ENCODE measurements at regions not wholly inside any gene's neighbourhood (a gene's known extent, or its start where the extent isn't known, plus 50 kb on each side); places are given as distances from the start of the nearest gene placed in this dataset.

GRCh38 chr5:2895876-2896275 is 144.4 kb upstream of the IRX2 start:
- Histone ChIP-seq H3K27me3 (ENCODE audit: control insufficient read depth in 3 of 3, insufficient read depth in 3 of 3, low read length in 3 of 3) (no peaks in the 10 kb centered on the region), H3K4me3 (ENCODE audit: low read depth in 1 of 3, low read length in 3 of 3) (no peak overlapping the region), H3K9me3 (ENCODE audit: control insufficient read depth in 2 of 2, insufficient read depth in 1 of 2, low read depth in 1 of 2, low read length in 1 of 2) (no peaks in the 10 kb centered on the region), H3K27ac (ENCODE audit: low read depth in 1 of 3, low read length in 2 of 3) (no peak overlapping the region), H3K36me3 (ENCODE audit: control insufficient read depth in 3 of 3, insufficient read depth in 2 of 3, low read depth in 1 of 3, low read length in 3 of 3) (no peaks in the 10 kb centered on the region), H3K4me1 (ENCODE audit: control insufficient read depth in 3 of 3, insufficient read depth in 2 of 3, low read depth in 1 of 3, low read length in 2 of 3) (no peaks in the 10 kb centered on the region)
- 80 to 88% (median 83%) methylated on average over 4 to 6 of the region's 6 CpGs for WGBS, 3 donors
- no peak for FAIRE-seq
- DNase-seq, result no peak

- Histone ChIP-seq H3K4me1 (ENCODE audit: control insufficient read depth in 3 of 3, insufficient read depth in 2 of 3, low read depth in 1 of 3, low read length in 2 of 3) (no peaks in the 10 kb centered on the region), H3K27me3 (ENCODE audit: control insufficient read depth in 3 of 3, insufficient read depth in 3 of 3, low read length in 3 of 3) (no peaks in the 10 kb centered on the region), H3K9me3 (ENCODE audit: control insufficient read depth in 2 of 2, insufficient read depth in 1 of 2, low read depth in 1 of 2, low read length in 1 of 2) (no peaks in the 10 kb centered on the region), H3K27ac (ENCODE audit: low read depth in 1 of 3, low read length in 2 of 3) (no peak overlapping the region), H3K36me3 (ENCODE audit: control insufficient read depth in 3 of 3, insufficient read depth in 2 of 3, low read depth in 1 of 3, low read length in 3 of 3) (no peaks in the 10 kb centered on the region), H3K4me3 (ENCODE audit: low read depth in 1 of 3, low read length in 3 of 3) (no peak overlapping the region)
- 64 to 79% (median 73%) methylated on average over 8 to 9 of the region's 9 CpGs for WGBS, 3 donors
- FAIRE-seq (no peak), DNase-seq (no peak)
These were observed 143.7 kb upstream of the IRX2 start for GRCh38 chr5:2895196-2895595.

DNA sequence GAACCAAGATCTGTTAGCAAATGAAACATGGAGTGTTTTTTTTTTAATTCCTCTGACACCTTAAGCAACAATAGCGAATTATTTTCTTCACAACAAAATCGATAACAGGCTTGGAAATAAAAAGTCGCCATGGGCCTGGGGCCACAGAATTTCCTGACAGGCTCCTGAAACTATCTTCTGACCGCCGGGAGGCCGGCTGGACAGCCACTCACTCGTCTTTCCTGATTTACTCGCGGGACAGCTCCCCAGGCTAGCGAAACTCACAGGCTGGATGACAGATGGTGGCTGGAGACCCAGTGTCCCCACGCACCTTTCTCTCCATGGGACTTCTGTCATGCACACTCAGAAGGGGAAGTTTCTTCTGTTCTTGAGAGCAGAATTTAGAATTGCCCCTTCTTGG is 143.3 kb upstream of the IRX2 start:
- DNase-seq (no peak), FAIRE-seq (no peak)
- no peaks in the 10 kb centered on the region for H3K4me1 ChIP-seq (ENCODE audit: control insufficient read depth in 3 of 3, insufficient read depth in 2 of 3, low read depth in 1 of 3, low read length in 2 of 3)
- H3K4me3 ChIP-seq (ENCODE audit: low read depth in 1 of 3, low read length in 3 of 3), result no peak overlapping the region
- no peaks in the 10 kb centered on the region for H3K27me3 ChIP-seq (ENCODE audit: control insufficient read depth in 3 of 3, insufficient read depth in 3 of 3, low read length in 3 of 3)
- H3K9me3 ChIP-seq (ENCODE audit: control insufficient read depth in 2 of 2, insufficient read depth in 1 of 2, low read depth in 1 of 2, low read length in 1 of 2), result no peaks in the 10 kb centered on the region
- H3K27ac ChIP-seq (ENCODE audit: low read depth in 1 of 3, low read length in 2 of 3), result no peak overlapping the region
- WGBS, 3 donors, result 78 to 88% (median 82%) methylated on average over 11 of the region's 11 CpGs
- H3K36me3 ChIP-seq (ENCODE audit: control insufficient read depth in 3 of 3, insufficient read depth in 2 of 3, low read depth in 1 of 3, low read length in 3 of 3), result no peaks in the 10 kb centered on the region

DNA sequence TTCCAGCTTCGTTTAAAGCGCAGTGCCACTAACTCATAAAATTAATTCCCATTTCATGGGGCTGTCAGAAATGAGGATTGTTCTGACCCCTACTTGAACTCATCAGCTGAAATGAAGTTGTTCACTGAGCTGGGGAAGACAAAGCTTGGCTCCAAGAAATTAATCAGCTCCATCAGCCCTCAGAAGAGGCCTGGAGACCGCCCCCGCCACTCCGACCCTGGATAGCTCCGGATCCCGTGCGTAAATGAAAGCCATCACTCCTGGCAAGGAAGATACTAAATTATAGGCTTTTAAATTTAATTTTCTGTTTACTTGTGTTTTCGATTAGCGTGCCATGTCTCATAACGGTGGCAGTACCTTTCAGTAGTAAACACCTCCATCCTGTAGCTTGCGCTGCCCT is 142.8 kb upstream of the IRX2 start:
- WGBS, 3 donors, result 69 to 92% (median 85%) methylated on average over 12 of the region's 12 CpGs
- no peaks in the 10 kb centered on the region for H3K27me3 ChIP-seq (ENCODE audit: control insufficient read depth in 3 of 3, insufficient read depth in 3 of 3, low read length in 3 of 3)
- H3K4me3 ChIP-seq (ENCODE audit: low read depth in 1 of 3, low read length in 3 of 3), result no peak overlapping the region
- no peak for FAIRE-seq
- no peak for DNase-seq
- no peaks in the 10 kb centered on the region for H3K4me1 ChIP-seq (ENCODE audit: control insufficient read depth in 3 of 3, insufficient read depth in 2 of 3, low read depth in 1 of 3, low read length in 2 of 3)
- no peak overlapping the region for H3K27ac ChIP-seq (ENCODE audit: low read depth in 1 of 3, low read length in 2 of 3)
- no peaks in the 10 kb centered on the region for H3K36me3 ChIP-seq (ENCODE audit: control insufficient read depth in 3 of 3, insufficient read depth in 2 of 3, low read depth in 1 of 3, low read length in 3 of 3)
- no peaks in the 10 kb centered on the region for H3K9me3 ChIP-seq (ENCODE audit: control insufficient read depth in 2 of 2, insufficient read depth in 1 of 2, low read depth in 1 of 2, low read length in 1 of 2)

DNA sequence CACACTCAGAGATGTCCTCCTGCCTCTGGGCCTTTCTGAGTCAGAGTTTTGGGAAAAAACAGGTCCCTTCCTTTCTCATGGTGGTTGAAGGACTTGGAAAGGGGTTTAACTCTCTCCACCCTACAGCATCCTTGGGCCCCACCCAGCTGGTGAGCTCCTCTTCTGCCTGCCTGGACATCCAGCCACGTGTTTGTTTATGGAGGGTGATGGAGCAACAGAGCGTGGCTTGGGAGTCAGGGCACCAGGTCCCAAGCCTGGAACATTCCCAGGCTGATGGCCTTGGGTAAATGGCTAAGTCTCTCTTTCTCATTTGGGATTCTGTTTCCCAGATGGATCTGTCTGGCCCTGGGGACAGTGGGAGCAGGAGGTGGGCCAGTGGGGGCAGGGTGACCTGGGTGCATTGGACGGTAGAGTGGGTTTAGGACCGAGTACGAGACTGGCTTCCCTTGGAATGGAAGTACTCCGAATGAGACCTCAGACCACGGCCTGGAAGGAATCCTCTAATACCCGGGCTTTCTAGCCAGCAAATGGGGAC is 141.1 kb upstream of the IRX2 start:
- no peak for DNase-seq
- WGBS, 3 donors, result 67 to 74% (median 73%) methylated on average over 8 of the region's 8 CpGs
- FAIRE-seq, result no peak

DNA sequence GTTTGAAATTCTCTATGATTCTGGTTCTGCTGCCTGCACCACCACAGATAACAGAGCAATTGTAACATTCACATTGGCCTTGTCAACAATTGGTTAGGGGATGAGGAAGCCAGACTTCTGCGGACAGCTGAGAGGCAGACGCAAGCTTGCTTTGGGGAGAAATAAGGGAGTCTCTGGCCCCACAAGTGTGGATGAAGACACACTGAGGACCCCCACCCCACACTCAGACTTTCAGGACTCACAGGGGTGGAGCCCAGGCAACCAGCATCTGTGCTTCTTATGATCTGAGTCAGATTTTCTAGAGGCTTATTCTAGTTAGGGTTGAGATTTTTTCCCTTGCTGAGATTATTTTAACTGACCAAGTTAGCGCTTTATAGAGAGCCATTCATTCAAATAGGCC is 140.3 kb upstream of the IRX2 start:
- no peak overlapping the region for H3K27ac ChIP-seq (ENCODE audit: low read depth in 1 of 3, low read length in 2 of 3)
- DNase-seq, result no peak
- H3K4me3 ChIP-seq (ENCODE audit: low read depth in 1 of 3, low read length in 3 of 3), result no peak overlapping the region
- H3K36me3 ChIP-seq (ENCODE audit: control insufficient read depth in 3 of 3, insufficient read depth in 2 of 3, low read depth in 1 of 3, low read length in 3 of 3), result no peaks in the 10 kb centered on the region
- H3K9me3 ChIP-seq (ENCODE audit: control insufficient read depth in 2 of 2, insufficient read depth in 1 of 2, low read depth in 1 of 2, low read length in 1 of 2), result no peaks in the 10 kb centered on the region
- 92 to 99% (median 95%) methylated on average over 3 of the region's 3 CpGs for WGBS, 3 donors
- H3K4me1 ChIP-seq (ENCODE audit: control insufficient read depth in 3 of 3, insufficient read depth in 2 of 3, low read depth in 1 of 3, low read length in 2 of 3), result no peaks in the 10 kb centered on the region
- FAIRE-seq, result no peak
- no peaks in the 10 kb centered on the region for H3K27me3 ChIP-seq (ENCODE audit: control insufficient read depth in 3 of 3, insufficient read depth in 3 of 3, low read length in 3 of 3)

More for the DNA sequence above, 141.1 kb upstream of the IRX2 start:
- Histone ChIP-seq H3K27ac (ENCODE audit: low read depth in 1 of 3, low read length in 2 of 3) (no peak overlapping the region), H3K9me3 (ENCODE audit: control insufficient read depth in 2 of 2, insufficient read depth in 1 of 2, low read depth in 1 of 2, low read length in 1 of 2) (no peaks in the 10 kb centered on the region), H3K4me1 (ENCODE audit: control insufficient read depth in 3 of 3, insufficient read depth in 2 of 3, low read depth in 1 of 3, low read length in 2 of 3) (no peaks in the 10 kb centered on the region), H3K27me3 (ENCODE audit: control insufficient read depth in 3 of 3, insufficient read depth in 3 of 3, low read length in 3 of 3) (no peaks in the 10 kb centered on the region), H3K36me3 (ENCODE audit: control insufficient read depth in 3 of 3, insufficient read depth in 2 of 3, low read depth in 1 of 3, low read length in 3 of 3) (no peaks in the 10 kb centered on the region), H3K4me3 (ENCODE audit: low read depth in 1 of 3, low read length in 3 of 3) (no peak overlapping the region)

- Histone ChIP-seq H3K27ac (ENCODE audit: low read depth in 1 of 3, low read length in 2 of 3) (no peak overlapping the region), H3K36me3 (ENCODE audit: control insufficient read depth in 3 of 3, insufficient read depth in 2 of 3, low read depth in 1 of 3, low read length in 3 of 3) (no peaks in the 10 kb centered on the region), H3K4me3 (ENCODE audit: low read depth in 1 of 3, low read length in 3 of 3) (no peak overlapping the region), H3K4me1 (ENCODE audit: control insufficient read depth in 3 of 3, insufficient read depth in 2 of 3, low read depth in 1 of 3, low read length in 2 of 3) (no peaks in the 10 kb centered on the region), H3K27me3 (ENCODE audit: control insufficient read depth in 3 of 3, insufficient read depth in 3 of 3, low read length in 3 of 3) (no peaks in the 10 kb centered on the region), H3K9me3 (ENCODE audit: control insufficient read depth in 2 of 2, insufficient read depth in 1 of 2, low read depth in 1 of 2, low read length in 1 of 2) (no peaks in the 10 kb centered on the region)
- WGBS, 3 donors, result 85 to 91% (median 88%) methylated on average over 14 of the region's 14 CpGs
- FAIRE-seq, result no peak
- no peak for DNase-seq
These were observed 138.5 kb upstream of the IRX2 start for GRCh38 chr5:2890011-2890410.

DNA sequence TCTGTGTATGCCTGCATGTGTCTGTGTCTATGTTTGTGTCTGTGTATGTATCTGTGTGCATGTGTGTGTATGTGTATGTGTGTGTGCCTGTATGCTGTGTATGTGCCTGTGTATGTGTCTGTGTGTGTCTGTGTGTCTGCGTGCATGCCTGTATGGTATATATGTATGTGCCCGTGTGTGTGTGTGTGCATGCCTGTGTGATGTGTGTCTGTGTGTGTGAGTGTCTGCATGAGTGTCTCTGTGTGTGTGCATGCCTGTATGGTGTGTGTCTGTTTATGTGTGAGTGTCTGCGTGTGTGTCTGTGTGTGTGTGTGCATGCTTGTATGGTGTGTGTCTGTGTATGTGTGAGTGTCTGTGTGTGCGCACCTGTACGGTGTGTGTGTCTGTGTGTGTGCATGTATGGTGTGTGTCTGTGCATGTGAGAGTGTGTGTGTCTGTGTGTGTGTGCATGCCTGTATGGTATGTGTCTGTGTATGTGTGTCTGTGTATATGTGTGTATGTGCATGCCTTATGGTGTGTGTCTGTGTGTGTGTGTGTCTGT is 137.1 kb upstream of the IRX2 start:
- Histone ChIP-seq H3K27me3 (ENCODE audit: control insufficient read depth in 3 of 3, insufficient read depth in 3 of 3, low read length in 3 of 3) (no peaks in the 10 kb centered on the region), H3K4me1 (ENCODE audit: control insufficient read depth in 3 of 3, insufficient read depth in 2 of 3, low read depth in 1 of 3, low read length in 2 of 3) (no peaks in the 10 kb centered on the region), H3K36me3 (ENCODE audit: control insufficient read depth in 3 of 3, insufficient read depth in 2 of 3, low read depth in 1 of 3, low read length in 3 of 3) (no peaks in the 10 kb centered on the region), H3K9me3 (ENCODE audit: control insufficient read depth in 2 of 2, insufficient read depth in 1 of 2, low read depth in 1 of 2, low read length in 1 of 2) (no peaks in the 10 kb centered on the region), H3K4me3 (ENCODE audit: low read depth in 1 of 3, low read length in 3 of 3) (no peak overlapping the region), H3K27ac (ENCODE audit: low read depth in 1 of 3, low read length in 2 of 3) (no peak overlapping the region)
- no peak for DNase-seq
- WGBS, 3 donors, result 92 to 95% (median 94%) methylated on average over 5 of the region's 5 CpGs
- FAIRE-seq, result no peak

Data from small intestine (tissue), 7 donors.